ENCODE measurements at regions not wholly inside any gene's neighbourhood (a gene's known extent, or its start where the extent isn't known, plus 50 kb on each side); places are given as distances from the start of the nearest gene placed in this dataset.

GRCh38 chr11:24145411-24145810 is 351.4 kb upstream of the LUZP2 start:
- Histone ChIP-seq H3F3A (ENCODE audit: insufficient read depth, low read depth) (no peaks in the 10 kb centered on the region), H3K27ac (no peak overlapping the region), H3K4me3 (no peak overlapping the region), H2AFZ (no peak overlapping the region), H3K27me3 (ENCODE audit: insufficient read depth, low read depth) (no peaks in the 10 kb centered on the region), H3K36me3 (ENCODE audit: low read depth) (no peaks in the 10 kb centered on the region), H4K20me1 (ENCODE audit: insufficient read depth) (no peaks in the 10 kb centered on the region), H3K4me2 (no peak overlapping the region), H3K9me2 (ENCODE audit: insufficient read depth) (peaks cover 7% of the 10 kb centered on the region; the same call in 1 of the 2 replicates), H3K79me2 (ENCODE audit: low read depth) (no peaks in the 10 kb centered on the region), H3K9me3 (ENCODE audit: insufficient read depth, low read depth) (no peaks in the 10 kb centered on the region), H3K4me1 (replicated peaks; ENCODE audit: insufficient read depth) (no peaks in the 10 kb centered on the region)
- no TSS peak for BruUV-seq (replicated peaks)
- TF ChIP-seq CTCF (conservative IDR thresholded peaks at IDR 0.05) (no peak), EZH2 (IDR thresholded peaks at IDR 0.05; ENCODE audit: low read depth) (no peak)
- CTCF ChIA-PET, result no interaction called here
- POLR2A ChIA-PET (ENCODE audit: unreplicated experiment), result no interaction called here
- intact Hi-C loops (cut with micrococcal nuclease; ENCODE audit: unreplicated experiment), result no loop called here
- no peak for DNase-seq

- TF ChIP-seq CTCF (conservative IDR thresholded peaks at IDR 0.05), result no peak
- no peak for TF ChIP-seq EZH2 (IDR thresholded peaks at IDR 0.05; ENCODE audit: low read depth)
- Histone ChIP-seq H3K9me3 (ENCODE audit: insufficient read depth, low read depth) (no peaks in the 10 kb centered on the region), H3K9me2 (ENCODE audit: insufficient read depth) (no peaks in the 10 kb centered on the region), H3K27ac (no peak overlapping the region), H3K36me3 (ENCODE audit: low read depth) (no peaks in the 10 kb centered on the region), H3K4me1 (replicated peaks; ENCODE audit: insufficient read depth) (no peaks in the 10 kb centered on the region), H3K4me3 (no peak overlapping the region), H3K79me2 (ENCODE audit: low read depth) (no peaks in the 10 kb centered on the region), H3K4me2 (no peak overlapping the region), H2AFZ (no peak overlapping the region), H3F3A (ENCODE audit: insufficient read depth, low read depth) (no peaks in the 10 kb centered on the region), H3K27me3 (ENCODE audit: insufficient read depth, low read depth) (no peaks in the 10 kb centered on the region), H4K20me1 (ENCODE audit: insufficient read depth) (no peaks in the 10 kb centered on the region)
- no peak for DNase-seq
- ChIA-PET CTCF (no interaction called here), POLR2A (ENCODE audit: unreplicated experiment) (no interaction called here)
- intact Hi-C loops (cut with micrococcal nuclease; ENCODE audit: unreplicated experiment), result no loop called here
- no TSS peak for BruUV-seq (replicated peaks)
Observed at GRCh38 chr11:24153337-24153736, 343.5 kb upstream of the LUZP2 start.

- Histone ChIP-seq H4K20me1 (ENCODE audit: insufficient read depth) (no peaks in the 10 kb centered on the region), H3K4me2 (no peak overlapping the region), H3K9me3 (ENCODE audit: insufficient read depth, low read depth) (no peaks in the 10 kb centered on the region), H2AFZ (no peak overlapping the region), H3K27me3 (ENCODE audit: insufficient read depth, low read depth) (no peaks in the 10 kb centered on the region), H3F3A (ENCODE audit: insufficient read depth, low read depth) (no peaks in the 10 kb centered on the region), H3K79me2 (ENCODE audit: low read depth) (no peaks in the 10 kb centered on the region), H3K36me3 (ENCODE audit: low read depth) (no peaks in the 10 kb centered on the region), H3K4me1 (replicated peaks; ENCODE audit: insufficient read depth) (no peaks in the 10 kb centered on the region), H3K4me3 (no peak overlapping the region), H3K9me2 (ENCODE audit: insufficient read depth) (no peaks in the 10 kb centered on the region), H3K27ac (no peak overlapping the region)
- DNase-seq, result no peak
- TF ChIP-seq EZH2 (IDR thresholded peaks at IDR 0.05; ENCODE audit: low read depth) (no peak), CTCF (conservative IDR thresholded peaks at IDR 0.05) (no peak)
- no TSS peak for BruUV-seq (replicated peaks)
- CTCF ChIA-PET, result no interaction called here
- POLR2A ChIA-PET (ENCODE audit: unreplicated experiment), result no interaction called here
- intact Hi-C loops (cut with micrococcal nuclease; ENCODE audit: unreplicated experiment), result no loop called here
Observed at GRCh38 chr11:24155792-24156191, 341.1 kb upstream of the LUZP2 start.

All from PC-9 (cell line).